ENCODE measurements at regions not wholly inside any gene's neighbourhood (a gene's known extent, or its start where the extent isn't known, plus 50 kb on each side); places are given as distances from the start of the nearest gene placed in this dataset.
"Not testable (repeated sequence)": the region's sequence is repeated elsewhere in the genome, so short reads cannot be mapped to it uniquely, and the experiment has no call there.

GRCh38 chr5:154702477-154702876, 52.7 kb upstream of the LARP1 start:
- WGBS, 2 donors (ENCODE audit: low coverage in 1 of 2), result 100% methylated on average over 1 of the region's 5 CpGs; no CpG with 5 or more reads in 1 of the 2 donors
- Histone ChIP-seq H3K9me3 (no peaks in the 10 kb centered on the region), H3K4me3 (no peak overlapping the region), H3K4me1 (no peaks in the 10 kb centered on the region), H3K36me3 (no peaks in the 10 kb centered on the region), H3K27ac (no peak overlapping the region), H3K27me3 (no peaks in the 10 kb centered on the region)
- ATAC-seq, result no peak
- TF ChIP-seq POLR2A (IDR thresholded peaks at IDR 0.05) (no peak), POLR2AphosphoS5 (IDR thresholded peaks at IDR 0.05) (no peak), EP300 (IDR thresholded peaks at IDR 0.05) (no peak), CTCF (IDR thresholded peaks at IDR 0.05) (no peak)

- H3K4me1 ChIP-seq, H3K9me3 ChIP-seq, H3K27me3 ChIP-seq, H3K4me3 ChIP-seq, H3K27ac ChIP-seq, ATAC-seq, H3K36me3 ChIP-seq: not testable (repeated sequence)
- WGBS, 2 donors (ENCODE audit: low coverage in 1 of 2), result 50 to 92% methylated on average over 1 to 4 of the region's 4 CpGs
Measured at GRCh38 chr5:154701725-154702124, 53.5 kb upstream of the LARP1 start.

GRCh38 chr5:154701181-154701580, 54.0 kb upstream of the LARP1 start:
- H3K9me3 ChIP-seq, result no peaks in the 10 kb centered on the region
- no peak overlapping the region for H3K27ac ChIP-seq
- no peak for ATAC-seq
- H3K4me3 ChIP-seq, result no peak overlapping the region
- H3K4me1 ChIP-seq, result no peaks in the 10 kb centered on the region
- no peaks in the 10 kb centered on the region for H3K27me3 ChIP-seq
- WGBS, 2 donors (ENCODE audit: low coverage in 1 of 2), result 51% methylated on average over 2 of the region's 3 CpGs; no CpG with 5 or more reads in 1 of the 2 donors
- H3K36me3 ChIP-seq, result no peaks in the 10 kb centered on the region
- no peak for TF ChIP-seq EP300 (IDR thresholded peaks at IDR 0.05)
- TF ChIP-seq POLR2A (IDR thresholded peaks at IDR 0.05), result no peak
- no peak for TF ChIP-seq POLR2AphosphoS5 (IDR thresholded peaks at IDR 0.05)

- WGBS, 2 donors (ENCODE audit: low coverage in 1 of 2), result 83 to 92% methylated on average over 2 to 4 of the region's 10 CpGs
- H3K27me3 ChIP-seq, H3K36me3 ChIP-seq, H3K9me3 ChIP-seq, H3K4me1 ChIP-seq, ATAC-seq, H3K4me3 ChIP-seq, H3K27ac ChIP-seq: not testable (repeated sequence)
Measured at GRCh38 chr5:154700289-154700928, 54.8 kb upstream of the LARP1 start.

- TF ChIP-seq EP300 (IDR thresholded peaks at IDR 0.05), result no peak
- TF ChIP-seq POLR2A (IDR thresholded peaks at IDR 0.05), result no peak
- TF ChIP-seq CTCF (IDR thresholded peaks at IDR 0.05), result no peak
- TF ChIP-seq POLR2AphosphoS5 (IDR thresholded peaks at IDR 0.05), result no peak
- Histone ChIP-seq H3K27me3 (no peaks in the 10 kb centered on the region), H3K9me3 (no peaks in the 10 kb centered on the region), H3K27ac (no peak overlapping the region), H3K4me3 (no peak overlapping the region), H3K4me1 (no peaks in the 10 kb centered on the region), H3K36me3 (no peaks in the 10 kb centered on the region)
- 89 to 90% methylated on average over 6 of the region's 6 CpGs for WGBS, 2 donors (ENCODE audit: low coverage in 1 of 2)
- no peak for ATAC-seq
Measured at GRCh38 chr5:154698763-154699162, 56.4 kb upstream of the LARP1 start.

GRCh38 chr5:154697371-154697770, 57.8 kb upstream of the LARP1 start:
- ATAC-seq, result no peak
- 69 to 92% methylated on average over 4 to 5 of the region's 5 CpGs for WGBS, 2 donors (ENCODE audit: low coverage in 1 of 2)
- H3K27ac ChIP-seq, result no peak overlapping the region
- no peak for TF ChIP-seq POLR2AphosphoS5 (IDR thresholded peaks at IDR 0.05)
- no peak for TF ChIP-seq POLR2A (IDR thresholded peaks at IDR 0.05)
- TF ChIP-seq CTCF (IDR thresholded peaks at IDR 0.05), result no peak
- TF ChIP-seq EP300 (IDR thresholded peaks at IDR 0.05), result no peak
- no peaks in the 10 kb centered on the region for H3K9me3 ChIP-seq
- no peak overlapping the region for H3K4me3 ChIP-seq
- peaks cover 0 to 2% (median 0%) of the 10 kb centered on the region in 3 donors for H3K4me1 ChIP-seq
- no peaks in the 10 kb centered on the region for H3K36me3 ChIP-seq
- no peaks in the 10 kb centered on the region for H3K27me3 ChIP-seq
